Panc1 (cell line): ENCODE measurements at regions not wholly inside any gene's neighbourhood (a gene's known extent, or its start where the extent isn't known, plus 50 kb on each side); places are given as distances from the start of the nearest gene placed in this dataset.

Source experiments
- ATAC-seq: fragments of 200-7000 bp; cut with Tn5 transposase; 2 replicates; pipeline ENCODE4 v1.9.1; 2020; ENCODE audit warnings: mild to moderate bottlenecking, moderate library complexity
- BruUV-seq: library from RNA; stranded (reverse); fragments of 400-500 nt; replicated peaks from 2 replicates; lab custom pipeline; 2021; lab: Mats Ljungman, UMichigan
- CTCF ChIA-PET: fragments of 300-600 bp; sonication (Branson Sonifier 250); formaldehyde crosslinking; loops from one replicate; lab custom pipeline; 2022; ENCODE audit warnings: antibody characterized with exemption; lab: Charles Lee
- POLR2A ChIA-PET: fragments of 300-600 bp; sonication (Branson Sonifier 250); formaldehyde crosslinking; loops from one replicate; lab custom pipeline; 2022; ENCODE audit warnings: antibody characterized with exemption; lab: Charles Lee
- DNase-seq: peaks from one replicate; pipeline ENCODE4 v3.0.0-alpha.2; 2010; ENCODE audit warnings: low read depth, low spot score
- H3K27ac ChIP-seq: 2 replicates; pipeline ENCODE4 v1.5.1; 2011; ENCODE audit warnings: mild to moderate bottlenecking, low read length, inconsistent platforms
- H3K27me3 ChIP-seq: fragments of 200-500 bp; sonication (Bioruptor generic); 2 replicates; pipeline ENCODE4 v1.6.0; 2014; ENCODE audit warnings: low read length, inconsistent platforms; ENCODE audit not compliant: control insufficient read depth, insufficient read depth
- H3K36me3 ChIP-seq: fragments of 200-500 bp; sonication (Bioruptor generic); 2 replicates; pipeline ENCODE4 v1.5.1; 2014; ENCODE audit warnings: inconsistent platforms, mild to moderate bottlenecking, low read length, moderate library complexity; ENCODE audit not compliant: control insufficient read depth, insufficient read depth
- H3K4me1 ChIP-seq: 2 replicates; pipeline ENCODE4 v1.5.1; 2011; ENCODE audit warnings: inconsistent platforms, mild to moderate bottlenecking, low read length, moderate library complexity; ENCODE audit not compliant: control insufficient read depth, insufficient read depth
- H3K4me3 ChIP-seq, 2 experiments: 2 replicates each; pipeline ENCODE4 v1.5.1; 2011 to 2012; ENCODE audit warnings: low read depth in 2 of 2, low read length in 2 of 2, mild to moderate bottlenecking in 2 of 2, inconsistent platforms in 1 of 2, moderate library complexity in 1 of 2
- H3K9me3 ChIP-seq: fragments of 200-500 bp; sonication (Bioruptor generic); 2 replicates; pipeline ENCODE4 v1.5.1; 2014; ENCODE audit warnings: low read depth, mild to moderate bottlenecking, inconsistent platforms, low read length, moderate library complexity; ENCODE audit not compliant: control insufficient read depth, insufficient read depth
- POLR2AphosphoS5 ChIP-seq: IDR thresholded peaks from 2 replicates; pipeline ENCODE4 v1.6.1; 2012; ENCODE audit warnings: mild to moderate bottlenecking, low read depth, low read length, moderate library complexity
- SIN3A ChIP-seq: IDR thresholded peaks from 2 replicates; pipeline ENCODE4 v1.6.1; 2012; ENCODE audit warnings: low read depth, mild to moderate bottlenecking, low read length, moderate library complexity, borderline replicate concordance; ENCODE audit not compliant: insufficient read depth
- TCF7L2 ChIP-seq: IDR thresholded peaks from 2 replicates; pipeline ENCODE4 v1.6.1; 2011; ENCODE audit warnings: mild to moderate bottlenecking, low read depth, low read length, inconsistent platforms
- in situ Hi-C: cut with HindIII; loops from 2 replicates; pipeline ENCODE4 v1.10.0; 2016; ENCODE audit warnings: low sequenced_read_pairs, low pct_unique_long_range_greater_than_20kb
- intact Hi-C: fragments of 100-400 bp; cut with micrococcal nuclease; formaldehyde crosslinking; loops from one replicate; pipeline ENCODE4 v1.10.0; 2022; ENCODE audit not compliant: unreplicated experiment
- TF ChIP-seq, protein P1 (sequence below), 2 experiments: IDR thresholded peaks; 2 replicates each; pipeline ENCODE4 v1.6.1; 2011 to 2012; ENCODE audit warnings: low read depth in 2 of 2, control low read depth in 1 of 2, low read length in 1 of 2, mild to moderate bottlenecking in 1 of 2, moderate library complexity in 1 of 2; ENCODE audit not compliant: insufficient read depth in 1 of 2
- TF ChIP-seq, protein P2 (sequence below): fragments of 450-650 bp; IDR thresholded peaks from 2 replicates; pipeline ENCODE4 v1.5.1; 2017; ENCODE audit warnings: mild to moderate bottlenecking

DNA sequence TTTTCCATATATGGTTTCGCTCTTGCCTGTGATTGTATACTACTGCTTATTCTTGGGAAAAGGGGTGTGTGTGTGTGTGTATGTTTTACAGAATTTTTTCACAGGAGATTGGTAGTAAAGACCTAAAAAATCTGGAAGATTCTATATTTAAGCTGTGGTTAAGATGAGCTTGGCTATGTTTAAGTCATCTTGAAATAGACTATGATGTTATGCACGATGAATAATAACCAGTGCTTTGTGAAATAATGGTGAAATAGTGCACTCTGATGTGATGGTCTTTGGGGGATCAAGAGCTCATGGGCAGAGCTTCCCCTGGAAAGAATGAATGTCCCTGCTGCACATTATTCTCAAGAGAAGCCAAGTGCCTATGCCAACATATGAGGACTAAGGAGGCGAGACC is 301.0 kb downstream of the ACTL7B start:
- Histone ChIP-seq H3K4me3 (no peak overlapping the region), H3K27me3 (no peaks in the 10 kb centered on the region), H3K36me3 (no peaks in the 10 kb centered on the region), H3K9me3 (no peaks in the 10 kb centered on the region), H3K27ac (no peak overlapping the region), H3K4me1 (no peaks in the 10 kb centered on the region)
- BruUV-seq: no TSS peak
- no peak for DNase-seq
- TF ChIP-seq, protein P1, sequence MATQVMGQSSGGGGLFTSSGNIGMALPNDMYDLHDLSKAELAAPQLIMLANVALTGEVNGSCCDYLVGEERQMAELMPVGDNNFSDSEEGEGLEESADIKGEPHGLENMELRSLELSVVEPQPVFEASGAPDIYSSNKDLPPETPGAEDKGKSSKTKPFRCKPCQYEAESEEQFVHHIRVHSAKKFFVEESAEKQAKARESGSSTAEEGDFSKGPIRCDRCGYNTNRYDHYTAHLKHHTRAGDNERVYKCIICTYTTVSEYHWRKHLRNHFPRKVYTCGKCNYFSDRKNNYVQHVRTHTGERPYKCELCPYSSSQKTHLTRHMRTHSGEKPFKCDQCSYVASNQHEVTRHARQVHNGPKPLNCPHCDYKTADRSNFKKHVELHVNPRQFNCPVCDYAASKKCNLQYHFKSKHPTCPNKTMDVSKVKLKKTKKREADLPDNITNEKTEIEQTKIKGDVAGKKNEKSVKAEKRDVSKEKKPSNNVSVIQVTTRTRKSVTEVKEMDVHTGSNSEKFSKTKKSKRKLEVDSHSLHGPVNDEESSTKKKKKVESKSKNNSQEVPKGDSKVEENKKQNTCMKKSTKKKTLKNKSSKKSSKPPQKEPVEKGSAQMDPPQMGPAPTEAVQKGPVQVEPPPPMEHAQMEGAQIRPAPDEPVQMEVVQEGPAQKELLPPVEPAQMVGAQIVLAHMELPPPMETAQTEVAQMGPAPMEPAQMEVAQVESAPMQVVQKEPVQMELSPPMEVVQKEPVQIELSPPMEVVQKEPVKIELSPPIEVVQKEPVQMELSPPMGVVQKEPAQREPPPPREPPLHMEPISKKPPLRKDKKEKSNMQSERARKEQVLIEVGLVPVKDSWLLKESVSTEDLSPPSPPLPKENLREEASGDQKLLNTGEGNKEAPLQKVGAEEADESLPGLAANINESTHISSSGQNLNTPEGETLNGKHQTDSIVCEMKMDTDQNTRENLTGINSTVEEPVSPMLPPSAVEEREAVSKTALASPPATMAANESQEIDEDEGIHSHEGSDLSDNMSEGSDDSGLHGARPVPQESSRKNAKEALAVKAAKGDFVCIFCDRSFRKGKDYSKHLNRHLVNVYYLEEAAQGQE (IDR thresholded peaks at IDR 0.05; ENCODE audit: insufficient read depth in 1 of 2, low read depth in 2 of 2, low read length in 1 of 2): no peak
- TF ChIP-seq SIN3A: no peak
- TF ChIP-seq TCF7L2: no peak
- TF ChIP-seq, protein P2, sequence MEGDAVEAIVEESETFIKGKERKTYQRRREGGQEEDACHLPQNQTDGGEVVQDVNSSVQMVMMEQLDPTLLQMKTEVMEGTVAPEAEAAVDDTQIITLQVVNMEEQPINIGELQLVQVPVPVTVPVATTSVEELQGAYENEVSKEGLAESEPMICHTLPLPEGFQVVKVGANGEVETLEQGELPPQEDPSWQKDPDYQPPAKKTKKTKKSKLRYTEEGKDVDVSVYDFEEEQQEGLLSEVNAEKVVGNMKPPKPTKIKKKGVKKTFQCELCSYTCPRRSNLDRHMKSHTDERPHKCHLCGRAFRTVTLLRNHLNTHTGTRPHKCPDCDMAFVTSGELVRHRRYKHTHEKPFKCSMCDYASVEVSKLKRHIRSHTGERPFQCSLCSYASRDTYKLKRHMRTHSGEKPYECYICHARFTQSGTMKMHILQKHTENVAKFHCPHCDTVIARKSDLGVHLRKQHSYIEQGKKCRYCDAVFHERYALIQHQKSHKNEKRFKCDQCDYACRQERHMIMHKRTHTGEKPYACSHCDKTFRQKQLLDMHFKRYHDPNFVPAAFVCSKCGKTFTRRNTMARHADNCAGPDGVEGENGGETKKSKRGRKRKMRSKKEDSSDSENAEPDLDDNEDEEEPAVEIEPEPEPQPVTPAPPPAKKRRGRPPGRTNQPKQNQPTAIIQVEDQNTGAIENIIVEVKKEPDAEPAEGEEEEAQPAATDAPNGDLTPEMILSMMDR: no peak
- no peak for TF ChIP-seq POLR2AphosphoS5
- intact Hi-C loops (no loop called here), in situ Hi-C loops (no loop called here)
- ATAC-seq: no peak
- ChIA-PET POLR2A (no interaction called here), CTCF (no interaction called here)

DNA sequence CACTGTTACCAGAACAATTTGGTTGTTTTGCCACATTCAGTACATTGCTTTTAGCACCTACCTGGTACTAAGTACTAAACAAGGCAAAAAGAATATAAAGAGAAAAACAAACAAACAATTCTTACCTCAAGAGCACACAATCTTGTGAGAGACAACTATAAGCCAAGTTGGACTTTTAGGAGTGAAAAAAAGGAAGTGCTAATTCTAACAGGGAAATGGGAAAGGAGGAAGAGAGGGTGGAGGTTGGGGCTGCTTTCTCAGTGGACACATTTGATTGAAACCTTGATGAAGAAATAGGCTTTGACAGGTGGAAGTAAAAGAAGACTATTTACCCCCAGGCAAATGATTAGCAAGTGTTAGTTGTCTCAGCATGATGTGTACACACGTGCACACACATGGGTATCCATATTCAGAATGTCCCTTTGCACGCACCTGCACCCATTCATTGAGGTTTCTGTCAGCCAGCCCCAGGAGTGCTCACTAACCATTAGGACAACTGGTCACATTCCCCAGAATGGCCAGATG is 302.6 kb downstream of the ACTL7B start:
- no peaks in the 10 kb centered on the region for H3K27me3 ChIP-seq
- no peaks in the 10 kb centered on the region for H3K36me3 ChIP-seq
- no peak for TF ChIP-seq TCF7L2
- TF ChIP-seq, protein P2: no peak
- TF ChIP-seq SIN3A: no peak
- TF ChIP-seq, protein P1 (IDR thresholded peaks at IDR 0.05; ENCODE audit: insufficient read depth in 1 of 2, low read depth in 2 of 2, low read length in 1 of 2): no peak
- no peak for TF ChIP-seq POLR2AphosphoS5
- in situ Hi-C loops (no loop called here), intact Hi-C loops (no loop called here)
- ATAC-seq (no peak), DNase-seq (no peak)
- no peaks in the 10 kb centered on the region for H3K9me3 ChIP-seq
- no peaks in the 10 kb centered on the region for H3K4me1 ChIP-seq
- BruUV-seq: no TSS peak
- ChIA-PET POLR2A (no interaction called here), CTCF (no interaction called here)
- no peak overlapping the region for H3K4me3 ChIP-seq
- no peak overlapping the region for H3K27ac ChIP-seq
